GM12872 (cell line): ENCODE measurements at regions not wholly inside any gene's neighbourhood (a gene's known extent, or its start where the extent isn't known, plus 50 kb on each side); places are given as distances from the start of the nearest gene placed in this dataset.

Source experiments
- TF ChIP-seq, protein P1 (sequence below): IDR thresholded peaks from 3 replicates; pipeline ENCODE4 v1.5.1; 2011; ENCODE audit warnings: low read depth, mild to moderate bottlenecking, low read length, moderate library complexity; ENCODE audit not compliant: insufficient read depth

DNA sequence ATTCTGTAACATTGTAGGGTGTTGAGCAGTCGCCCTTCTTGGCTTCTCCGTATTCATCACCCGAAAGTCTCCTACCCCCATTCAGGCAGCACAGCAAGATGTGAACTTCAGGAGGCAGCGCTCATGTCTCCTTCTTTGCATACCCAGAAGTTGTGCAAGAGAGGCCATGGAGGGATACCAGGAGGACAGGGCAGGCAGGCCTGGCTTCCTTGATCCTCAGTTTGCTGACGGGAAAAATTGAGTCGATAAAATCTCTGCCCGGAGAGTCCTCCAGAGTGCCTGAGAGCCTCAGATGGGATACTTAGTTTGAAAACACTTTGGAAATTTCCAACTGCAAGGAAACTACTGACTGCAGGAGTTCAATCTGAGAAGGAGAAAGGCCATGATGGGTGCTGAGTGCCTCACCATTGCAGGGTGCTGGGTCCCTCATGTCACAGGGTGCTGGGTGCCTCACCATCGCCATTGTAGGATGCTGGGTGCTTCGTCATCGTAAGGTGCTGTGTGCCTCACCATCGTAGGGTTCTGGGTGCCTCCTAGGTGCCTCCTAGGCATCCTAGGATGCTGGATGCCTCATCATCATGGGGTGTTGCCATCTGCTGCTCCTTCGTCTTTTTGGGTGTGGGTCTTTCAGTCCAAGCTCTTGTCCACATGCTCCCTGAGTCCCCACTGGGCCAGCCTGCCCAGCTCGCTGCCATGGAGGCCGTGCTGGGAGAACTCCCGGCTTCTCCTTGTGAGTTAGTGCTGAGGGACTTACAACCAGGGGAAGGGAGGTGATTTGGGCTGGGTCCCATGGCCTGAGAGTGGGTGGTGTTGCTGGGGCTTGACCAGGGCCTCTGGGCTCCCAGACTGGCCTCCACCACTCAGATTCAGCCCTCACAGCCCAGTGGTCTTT, 162.4 kb downstream of the DDX1 start:
- TF ChIP-seq, protein P1, sequence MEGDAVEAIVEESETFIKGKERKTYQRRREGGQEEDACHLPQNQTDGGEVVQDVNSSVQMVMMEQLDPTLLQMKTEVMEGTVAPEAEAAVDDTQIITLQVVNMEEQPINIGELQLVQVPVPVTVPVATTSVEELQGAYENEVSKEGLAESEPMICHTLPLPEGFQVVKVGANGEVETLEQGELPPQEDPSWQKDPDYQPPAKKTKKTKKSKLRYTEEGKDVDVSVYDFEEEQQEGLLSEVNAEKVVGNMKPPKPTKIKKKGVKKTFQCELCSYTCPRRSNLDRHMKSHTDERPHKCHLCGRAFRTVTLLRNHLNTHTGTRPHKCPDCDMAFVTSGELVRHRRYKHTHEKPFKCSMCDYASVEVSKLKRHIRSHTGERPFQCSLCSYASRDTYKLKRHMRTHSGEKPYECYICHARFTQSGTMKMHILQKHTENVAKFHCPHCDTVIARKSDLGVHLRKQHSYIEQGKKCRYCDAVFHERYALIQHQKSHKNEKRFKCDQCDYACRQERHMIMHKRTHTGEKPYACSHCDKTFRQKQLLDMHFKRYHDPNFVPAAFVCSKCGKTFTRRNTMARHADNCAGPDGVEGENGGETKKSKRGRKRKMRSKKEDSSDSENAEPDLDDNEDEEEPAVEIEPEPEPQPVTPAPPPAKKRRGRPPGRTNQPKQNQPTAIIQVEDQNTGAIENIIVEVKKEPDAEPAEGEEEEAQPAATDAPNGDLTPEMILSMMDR, result no peak

DNA sequence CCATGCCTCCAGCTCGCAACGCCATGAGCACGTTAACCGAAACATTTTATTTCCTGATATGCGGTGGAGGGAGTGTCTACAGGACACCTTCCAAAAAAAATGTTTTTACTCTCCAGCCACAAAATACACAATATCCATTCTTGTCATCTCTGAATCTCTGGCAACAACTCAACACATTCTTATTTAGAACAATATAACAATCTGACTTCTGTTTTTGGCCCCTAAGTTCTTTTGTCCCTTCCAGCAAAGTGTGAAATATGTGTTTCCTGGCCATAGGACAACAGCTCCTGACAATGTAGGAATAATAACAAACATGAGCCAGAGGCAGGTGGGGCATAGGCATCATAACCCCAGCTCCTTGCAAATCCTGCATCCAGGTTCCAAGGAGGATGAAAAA, 163.0 kb downstream of the DDX1 start:
- TF ChIP-seq, protein P1, result no peak

DNA sequence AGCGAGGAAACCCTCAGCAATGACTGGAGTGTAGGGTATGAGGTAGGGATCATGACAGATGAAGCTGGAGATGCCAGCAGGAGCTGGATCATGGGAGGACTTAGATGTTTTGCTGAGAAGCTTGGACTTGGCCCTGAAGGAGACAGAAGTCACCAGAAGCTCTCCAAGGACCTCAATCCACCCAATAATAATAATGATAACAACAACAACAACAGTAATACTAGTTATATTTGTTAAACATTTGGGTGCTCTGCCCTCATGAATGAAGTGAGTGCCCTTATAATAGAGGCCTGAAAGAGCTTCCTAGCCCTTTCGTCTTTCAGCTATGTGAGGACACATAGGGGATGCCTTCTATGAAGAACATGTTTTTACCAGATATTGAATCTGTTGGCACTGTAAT, 163.9 kb downstream of the DDX1 start:
- TF ChIP-seq, protein P1, result no peak

DNA sequence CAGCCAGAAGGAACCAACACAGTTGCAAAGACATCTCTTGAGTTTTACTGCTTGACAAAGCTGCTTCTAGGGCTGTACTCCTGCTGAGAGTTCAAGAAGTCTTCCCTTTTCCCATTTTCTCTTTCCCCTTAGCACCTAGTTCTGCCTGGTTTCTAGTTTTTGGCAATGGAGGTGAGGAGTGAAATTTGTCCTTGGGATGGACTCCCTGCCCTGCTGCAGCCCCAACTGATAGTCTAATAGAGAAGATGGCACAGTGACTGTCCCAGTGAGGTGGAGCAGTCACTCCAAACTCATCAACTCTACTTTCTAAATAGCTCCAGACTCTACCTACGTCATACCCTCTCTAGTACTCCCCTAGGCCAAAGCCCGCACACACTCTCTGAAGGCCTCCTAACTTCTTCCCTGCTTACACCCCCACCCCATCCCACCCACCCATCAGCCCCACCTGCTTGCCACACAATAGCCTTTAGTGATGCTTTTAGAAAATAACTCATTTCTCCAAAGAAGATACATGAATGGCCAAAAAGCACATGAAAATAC, 164.4 kb downstream of the DDX1 start:
- TF ChIP-seq, protein P1, result no peak

DNA sequence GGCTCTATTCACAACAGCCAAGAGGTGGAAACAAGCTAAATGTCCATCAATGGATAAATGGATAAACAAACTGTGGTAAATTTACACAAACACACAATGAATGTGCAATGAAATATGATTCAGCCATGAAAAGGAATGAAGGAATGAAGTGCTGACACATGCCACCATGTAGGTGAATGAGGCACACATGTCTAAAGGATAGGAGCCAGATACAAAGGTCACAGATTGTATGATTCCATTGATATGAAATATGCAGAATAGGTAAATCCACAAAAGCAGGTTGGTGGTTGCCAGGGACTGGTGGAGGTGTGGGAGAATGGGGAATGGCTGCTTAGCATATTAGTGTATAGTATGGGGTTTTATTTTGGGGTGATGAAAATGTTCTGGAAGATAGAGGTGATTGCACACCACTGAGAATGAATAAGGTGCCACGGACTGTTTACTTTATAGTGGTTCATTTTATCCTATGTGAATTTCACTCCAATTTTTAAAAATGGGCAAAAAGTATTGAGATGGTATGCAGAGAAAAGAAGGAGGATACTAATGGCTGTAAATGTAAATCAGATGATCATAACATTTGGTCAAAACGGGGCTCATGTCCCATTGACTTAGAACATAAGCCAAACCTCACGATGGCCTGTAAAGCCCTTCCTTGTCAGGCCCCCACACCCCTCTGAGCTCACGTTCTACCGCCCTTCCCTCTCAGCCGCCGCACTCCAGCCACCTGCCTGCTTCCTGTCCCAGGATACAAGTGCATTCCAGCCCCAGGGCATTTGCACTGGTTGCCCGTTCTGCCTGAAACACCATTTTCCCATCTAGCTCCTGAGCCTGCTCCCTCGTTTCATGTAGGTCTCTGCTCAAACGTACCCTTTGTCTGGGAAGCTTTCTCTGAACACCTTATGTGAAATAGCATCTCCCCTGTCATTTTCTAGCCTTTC, 165.5 kb downstream of the DDX1 start:
- TF ChIP-seq, protein P1, result no peak

DNA sequence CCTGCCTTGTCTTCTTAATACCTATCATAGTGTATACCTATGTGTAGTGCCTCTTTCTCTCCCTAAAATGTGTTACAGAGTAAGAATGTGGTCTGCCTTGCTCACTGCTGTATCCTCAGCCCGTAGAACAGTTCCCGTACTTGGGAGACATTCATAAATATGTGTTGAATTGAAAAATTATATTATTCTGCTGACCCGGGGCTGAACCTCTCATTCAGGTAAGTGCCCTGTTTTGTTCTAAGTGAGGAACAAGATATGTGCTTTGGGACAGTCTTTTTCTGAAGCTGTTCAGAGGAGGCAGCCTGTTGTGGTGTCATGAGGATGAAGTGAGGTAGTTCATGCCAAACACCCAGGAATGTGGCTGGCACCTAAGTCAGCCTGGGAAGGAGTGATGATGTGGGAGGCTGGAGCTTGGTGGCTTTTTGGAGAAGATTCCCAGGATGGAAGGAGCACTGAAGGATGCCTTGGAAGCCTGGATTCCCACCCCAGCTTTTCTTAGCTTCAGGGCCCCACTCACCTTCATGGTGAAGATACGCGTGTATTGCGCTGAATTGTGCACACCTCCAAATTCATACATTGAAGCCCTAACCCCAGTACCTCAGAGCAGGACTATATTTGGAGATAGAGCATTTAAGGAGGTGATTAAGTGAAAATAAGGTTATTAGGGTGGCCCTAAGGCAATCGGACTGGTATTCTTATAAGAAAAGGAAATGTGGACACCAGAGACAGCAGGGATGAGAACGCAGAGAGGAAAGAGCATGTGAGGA, 166.3 kb downstream of the DDX1 start:
- TF ChIP-seq, protein P1, result no peak
